CD1c-positive myeloid dendritic cell (primary cell): ENCODE measurements at regions not wholly inside any gene's neighbourhood (a gene's known extent, or its start where the extent isn't known, plus 50 kb on each side); places are given as distances from the start of the nearest gene placed in this dataset.
A peak's percentile ranks its signal among the peaks of the same experiment; 100 is the strongest.
"Not testable (repeated sequence)": the region's sequence is repeated elsewhere in the genome, so short reads cannot be mapped to it uniquely, and the experiment has no call there.

Experiments
- DNase-seq: peaks from one replicate; pipeline ENCODE4 v3.0.0-alpha.2; 2016; ENCODE audit errors: extremely low spot score

GRCh38 chr5:32534041-32534440 lies 51.3 kb upstream of the SUB1 start:
- peak; percentile 37 for DNase-seq

- DNase-seq = no peak
These were observed 53.4 kb upstream of the SUB1 start for GRCh38 chr5:32531885-32532520.

GRCh38 chr5:32527321-32527720 lies 58.0 kb upstream of the SUB1 start:
- DNase-seq = not testable (repeated sequence)

GRCh38 chr5:32526810-32527209 lies 58.5 kb upstream of the SUB1 start:
- DNase-seq = peak; percentile 42

- no peak for DNase-seq
These were observed 61.7 kb upstream of the SUB1 start for GRCh38 chr5:32523625-32524024.

GRCh38 chr5:32522429-32523143 lies 62.8 kb upstream of the SUB1 start:
- peak; percentile 92 for DNase-seq

- DNase-seq = no peak
These were observed 63.9 kb upstream of the SUB1 start for GRCh38 chr5:32521481-32521880.

- DNase-seq = no peak
These were observed 64.4 kb upstream of the SUB1 start for GRCh38 chr5:32520972-32521371.

- no peak for DNase-seq
These were observed 65.0 kb upstream of the SUB1 start for GRCh38 chr5:32520356-32520755.

- no peak for DNase-seq
These were observed 65.8 kb upstream of the SUB1 start for GRCh38 chr5:32519508-32519907.

GRCh38 chr5:32514806-32515205 lies 70.3 kb upstream of the ZFR start:
- DNase-seq = peak; percentile 22

- no peak for DNase-seq
These were observed 68.4 kb upstream of the ZFR start for GRCh38 chr5:32512926-32513325.

- no peak for DNase-seq
These were observed 67.3 kb upstream of the ZFR start for GRCh38 chr5:32511776-32512374.

- no peak for DNase-seq
These were observed 66.3 kb upstream of the ZFR start for GRCh38 chr5:32510860-32511259.

- DNase-seq = peak; percentile 73
These were observed 64.6 kb upstream of the ZFR start for GRCh38 chr5:32508806-32509805.

- DNase-seq = no peak
These were observed 63.3 kb upstream of the ZFR start for GRCh38 chr5:32507738-32508434.

GRCh38 chr5:32506799-32507198 lies 62.3 kb upstream of the ZFR start:
- no peak for DNase-seq

- no peak for DNase-seq
These were observed 61.7 kb upstream of the ZFR start for GRCh38 chr5:32506201-32506661.

- DNase-seq = no peak
These were observed 61.2 kb upstream of the ZFR start for GRCh38 chr5:32505756-32506155.

- DNase-seq = no peak
These were observed 60.6 kb upstream of the ZFR start for GRCh38 chr5:32504989-32505596.
